ENCODE measurements at regions not wholly inside any gene's neighbourhood (a gene's known extent, or its start where the extent isn't known, plus 50 kb on each side); places are given as distances from the start of the nearest gene placed in this dataset.
A peak's percentile ranks its signal among the peaks of the same experiment; 100 is the strongest.

- Histone ChIP-seq H3K23ac (ENCODE audit: insufficient read length, low read depth, low read length) (no peak overlapping the region), H3K4me2 (ENCODE audit: insufficient read depth, insufficient read length, low read length) (peak overlapping the region; percentile 47)
- DNase-seq: no peak
Measured at GRCh38 chr2:16013359-16013911, 73.1 kb downstream of the MYCN start.

More at GRCh38 chr2:16013359-16013911, 73.1 kb downstream of the MYCN start:
- H3K79me2 ChIP-seq (ENCODE audit: insufficient read depth, low read length): no peaks in the 10 kb centered on the region
- no peak overlapping the region for H2AK5ac ChIP-seq (ENCODE audit: insufficient read length, low read length)
- H2AFZ ChIP-seq (ENCODE audit: low read length): no peak overlapping the region
- H3K27me3 ChIP-seq (ENCODE audit: insufficient read depth, low read length): no peaks in the 10 kb centered on the region
- peak overlapping the region; percentile 57 for H2BK120ac ChIP-seq (ENCODE audit: low read depth, low read length, poor library complexity, severe bottlenecking)
- WGBS (ENCODE audit: extremely low coverage, insufficient read length, low lambda C conversion rate): no CpG with 5 or more reads among the region's 20 CpGs
- no peak overlapping the region for H3T11ph ChIP-seq (ENCODE audit: low read length)
- H3K9me3 Mint-ChIP-seq: peaks cover 0 to 2% of the 10 kb centered on the region in 2 experiments; a peak in 2 of 5 replicates
- H3K4me3 Mint-ChIP-seq: peak overlapping the region in 1 of 2 experiments; percentile 6; a peak in 3 of 5 replicates
- H4K20me1 ChIP-seq (ENCODE audit: control insufficient read depth, insufficient read depth, insufficient read length): no peaks in the 10 kb centered on the region
- no peak overlapping the region; the same call in 1 of the 2 replicates for H3K4ac ChIP-seq (ENCODE audit: low read depth, low read length)
- H4K8ac ChIP-seq (replicated peaks; ENCODE audit: insufficient read length, low read depth, low read length): no peak overlapping the region
- H2BK15ac ChIP-seq (ENCODE audit: low read depth, low read length): no peak overlapping the region
- H3K23me2 ChIP-seq (ENCODE audit: insufficient read length, low read depth, low read length, poor library complexity, severe bottlenecking): no peaks in the 10 kb centered on the region
- H3K27me3 Mint-ChIP-seq (ENCODE audit: low read depth): peaks cover 7% of the 10 kb centered on the region
- H3K27ac Mint-ChIP-seq: peak overlapping the region; percentile 7 to 24 (median 11); a peak in 5 of 7 replicates
- no peak overlapping the region for H3K18ac ChIP-seq (ENCODE audit: insufficient read length, low read depth, low read length)
- H3K4me1 Mint-ChIP-seq: peaks cover 42 to 47% of the 10 kb centered on the region in 2 experiments
- no peak overlapping the region for H4K5ac ChIP-seq (ENCODE audit: insufficient read length, low read depth, low read length)
- H3K4me1 ChIP-seq (ENCODE audit: insufficient read depth, low read length): peaks cover 18% of the 10 kb centered on the region
- no peak overlapping the region for H3K27ac ChIP-seq (ENCODE audit: insufficient read length, low read depth, low read length)
- H3K14ac ChIP-seq (ENCODE audit: insufficient read depth, low read length): peak overlapping the region; percentile 94; the same call in 1 of the 2 replicates
- no peak overlapping the region for H2BK20ac ChIP-seq (ENCODE audit: low read depth, low read length, poor library complexity, severe bottlenecking)
- H2BK12ac ChIP-seq (ENCODE audit: insufficient read length, low read depth, low read length): peak overlapping the region; percentile 69
- no peaks in the 10 kb centered on the region for H3K79me1 ChIP-seq (ENCODE audit: insufficient read depth, low read depth, low read length, poor library complexity, severe bottlenecking)
- H3K9ac ChIP-seq (ENCODE audit: extremely low read depth, insufficient read length, low read length): no peak overlapping the region
- no peak overlapping the region for H4K91ac ChIP-seq (ENCODE audit: insufficient read length, low read depth, low read length)
- no peaks in the 10 kb centered on the region for H3K36me3 Mint-ChIP-seq (ENCODE audit: insufficient read depth in 1 of 3, low read depth in 3 of 3)
- H3K9me3 ChIP-seq (ENCODE audit: control insufficient read depth, low read depth, low read length): no peaks in the 10 kb centered on the region
- H2BK5ac ChIP-seq (ENCODE audit: insufficient read length, low read length): no peak overlapping the region
- TF ChIP-seq, protein P1, sequence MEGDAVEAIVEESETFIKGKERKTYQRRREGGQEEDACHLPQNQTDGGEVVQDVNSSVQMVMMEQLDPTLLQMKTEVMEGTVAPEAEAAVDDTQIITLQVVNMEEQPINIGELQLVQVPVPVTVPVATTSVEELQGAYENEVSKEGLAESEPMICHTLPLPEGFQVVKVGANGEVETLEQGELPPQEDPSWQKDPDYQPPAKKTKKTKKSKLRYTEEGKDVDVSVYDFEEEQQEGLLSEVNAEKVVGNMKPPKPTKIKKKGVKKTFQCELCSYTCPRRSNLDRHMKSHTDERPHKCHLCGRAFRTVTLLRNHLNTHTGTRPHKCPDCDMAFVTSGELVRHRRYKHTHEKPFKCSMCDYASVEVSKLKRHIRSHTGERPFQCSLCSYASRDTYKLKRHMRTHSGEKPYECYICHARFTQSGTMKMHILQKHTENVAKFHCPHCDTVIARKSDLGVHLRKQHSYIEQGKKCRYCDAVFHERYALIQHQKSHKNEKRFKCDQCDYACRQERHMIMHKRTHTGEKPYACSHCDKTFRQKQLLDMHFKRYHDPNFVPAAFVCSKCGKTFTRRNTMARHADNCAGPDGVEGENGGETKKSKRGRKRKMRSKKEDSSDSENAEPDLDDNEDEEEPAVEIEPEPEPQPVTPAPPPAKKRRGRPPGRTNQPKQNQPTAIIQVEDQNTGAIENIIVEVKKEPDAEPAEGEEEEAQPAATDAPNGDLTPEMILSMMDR (conservative IDR thresholded peaks at IDR 0.05): no peak
- H3K56ac ChIP-seq (ENCODE audit: insufficient read length, low read depth, low read length): no peak overlapping the region

Data from H9 (cell line).